Esophagus muscularis mucosa (tissue), 4 donors: ENCODE measurements at regions not wholly inside any gene's neighbourhood (a gene's known extent, or its start where the extent isn't known, plus 50 kb on each side); places are given as distances from the start of the nearest gene placed in this dataset.

ENCODE experiments used
- DNase-seq: peaks from one replicate; pipeline ENCODE4 v3.0.0-alpha.2; 2017; ENCODE audit errors: extremely low spot score
- H3K27ac ChIP-seq, 4 donors: fragments of 200-600 bp; sonication (generic); replicated peaks in 1 of 4; 1 replicate in 3 of 4; 2 replicates in 1 of 4; pipeline ENCODE4 v1.5.1; 2016 to 2019; ENCODE audit warnings: mild to moderate bottlenecking in 1 of 4
- H3K27me3 ChIP-seq, 4 donors: fragments of 200-600 bp; sonication (generic); one replicate each; pipeline versions ENCODE4 v1.5.1 to v1.6.0; 2016 to 2019
- H3K36me3 ChIP-seq, 4 donors: fragments of 200-600 bp; sonication (generic); one replicate each; pipeline ENCODE4 v1.5.1; 2016 to 2019
- H3K4me1 ChIP-seq, 4 donors: fragments of 200-600 bp; sonication (generic); one replicate each; pipeline ENCODE4 v1.5.1; 2016 to 2019
- H3K4me3 ChIP-seq, 4 donors: fragments of 200-600 bp; sonication (generic); 1 replicate in 2 of 4; 2 replicates in 2 of 4; pipeline ENCODE4 v1.5.1; 2016 to 2019; ENCODE audit warnings: mild to moderate bottlenecking in 4 of 4, moderate library complexity in 1 of 4
- H3K9me3 ChIP-seq, 4 donors: fragments of 200-600 bp; sonication (generic); 1 replicate in 3 of 4; 2 replicates in 1 of 4; pipeline ENCODE4 v1.5.1; 2016 to 2019
- CTCF ChIP-seq, 3 experiments: fragments of 200-600 bp in 2 of 3; fragments of 450-650 bp in 1 of 3; sonication (generic) in 2 of 3; IDR thresholded peaks; one replicate each; pipeline ENCODE4 v1.5.1; 2017 to 2019; ENCODE audit warnings: antibody characterized with exemption in 3 of 3, mild to moderate bottlenecking in 2 of 3, moderate library complexity in 1 of 3
- EP300 ChIP-seq: sonication (generic); formaldehyde crosslinking; IDR thresholded peaks from one replicate; pipeline ENCODE4 v1.6.1; 2017; ENCODE audit warnings: antibody characterized with exemption
- POLR2A ChIP-seq: fragments of 450-650 bp; IDR thresholded peaks from one replicate; pipeline ENCODE4 v1.6.1; 2017; ENCODE audit warnings: antibody characterized with exemption, moderate library complexity, mild to moderate bottlenecking, low read depth
- POLR2AphosphoS5 ChIP-seq, 2 donors: sonication (generic); formaldehyde crosslinking; IDR thresholded peaks; one replicate each; pipeline ENCODE4 v1.6.1; 2017; ENCODE audit warnings: antibody characterized with exemption in 2 of 2
- WGBS: methylation state at CpG from one replicate; pipeline ENCODE4 v1.1.5; 2018; 5-methylcytosine and 5-hydroxymethylcytosine counted together
- intact Hi-C: fragments of 100-400 bp; cut with DNase I; formaldehyde crosslinking; loops from one replicate; pipeline ENCODE4 v1.15.1; 2023

GRCh38 chr2:33730193-33730592 is 131.1 kb upstream of the FAM98A start:
- Histone ChIP-seq H3K27me3 (no peaks in the 10 kb centered on the region), H3K36me3 (no peaks in the 10 kb centered on the region), H3K4me1 (no peaks in the 10 kb centered on the region), H3K4me3 (no peak overlapping the region), H3K27ac (no peak overlapping the region), H3K9me3 (no peaks in the 10 kb centered on the region)
- 88% methylated on average over 1 of the region's 1 CpG for WGBS
- no peak for DNase-seq
- TF ChIP-seq POLR2AphosphoS5 (IDR thresholded peaks at IDR 0.05): no peak
- TF ChIP-seq CTCF (IDR thresholded peaks at IDR 0.05): no peak
- no peak for TF ChIP-seq EP300
- TF ChIP-seq POLR2A: no peak
- intact Hi-C loops: no loop called here

GRCh38 chr2:33729353-33729752 is 130.3 kb upstream of the FAM98A start:
- 88% methylated on average over 1 of the region's 1 CpG for WGBS
- no peak for TF ChIP-seq POLR2AphosphoS5 (IDR thresholded peaks at IDR 0.05)
- TF ChIP-seq CTCF (IDR thresholded peaks at IDR 0.05): no peak
- TF ChIP-seq EP300: no peak
- no peak for TF ChIP-seq POLR2A
- Histone ChIP-seq H3K27ac (no peak overlapping the region), H3K4me1 (no peaks in the 10 kb centered on the region), H3K27me3 (no peaks in the 10 kb centered on the region), H3K36me3 (no peaks in the 10 kb centered on the region), H3K4me3 (no peak overlapping the region), H3K9me3 (no peaks in the 10 kb centered on the region)
- DNase-seq: no peak
- intact Hi-C loops: no loop called here

- Histone ChIP-seq H3K36me3 (no peaks in the 10 kb centered on the region), H3K27me3 (no peaks in the 10 kb centered on the region), H3K27ac (no peak overlapping the region), H3K4me3 (no peak overlapping the region), H3K9me3 (no peaks in the 10 kb centered on the region), H3K4me1 (no peaks in the 10 kb centered on the region)
- DNase-seq: no peak
- intact Hi-C loops: no loop called here
- TF ChIP-seq POLR2AphosphoS5 (IDR thresholded peaks at IDR 0.05): no peak
- no peak for TF ChIP-seq POLR2A
- no peak for TF ChIP-seq CTCF (IDR thresholded peaks at IDR 0.05)
- no peak for TF ChIP-seq EP300
- 92% methylated on average over 7 of the region's 14 CpGs for WGBS
Observed at GRCh38 chr2:33728106-33728505, 129.0 kb upstream of the FAM98A start.

- Histone ChIP-seq H3K9me3 (no peaks in the 10 kb centered on the region), H3K4me3 (no peak overlapping the region), H3K27ac (no peak overlapping the region), H3K36me3 (no peaks in the 10 kb centered on the region), H3K27me3 (no peaks in the 10 kb centered on the region), H3K4me1 (no peaks in the 10 kb centered on the region)
- intact Hi-C loops: no loop called here
- 95% methylated on average over 32 of the region's 41 CpGs for whole genome bisulfite sequencing
- TF ChIP-seq EP300: no peak
- TF ChIP-seq POLR2A: no peak
- no peak for TF ChIP-seq POLR2AphosphoS5 (IDR thresholded peaks at IDR 0.05)
- no peak for TF ChIP-seq CTCF (IDR thresholded peaks at IDR 0.05)
- no peak for DNase-seq
Observed at GRCh38 chr2:33727361-33728032, 128.4 kb upstream of the FAM98A start.

- 87% methylated on average over 8 of the region's 8 CpGs for WGBS
Observed at GRCh38 chr2:33726415-33726814, 127.3 kb upstream of the FAM98A start.

More at GRCh38 chr2:33726415-33726814, 127.3 kb upstream of the FAM98A start:
- H3K4me3 ChIP-seq: no peak overlapping the region
- no peaks in the 10 kb centered on the region for H3K27me3 ChIP-seq
- intact Hi-C loops: no loop called here
- DNase-seq: no peak
- no peak overlapping the region for H3K27ac ChIP-seq
- no peaks in the 10 kb centered on the region for H3K4me1 ChIP-seq
- H3K36me3 ChIP-seq: no peaks in the 10 kb centered on the region
- TF ChIP-seq POLR2AphosphoS5 (IDR thresholded peaks at IDR 0.05): no peak
- no peak for TF ChIP-seq POLR2A
- TF ChIP-seq CTCF (IDR thresholded peaks at IDR 0.05): no peak
- no peak for TF ChIP-seq EP300
- H3K9me3 ChIP-seq: no peaks in the 10 kb centered on the region
